GM12892 (cell line): ENCODE measurements at regions not wholly inside any gene's neighbourhood (a gene's known extent, or its start where the extent isn't known, plus 50 kb on each side); places are given as distances from the start of the nearest gene placed in this dataset.

Experiments
- DNase-seq: peaks from one replicate; pipeline ENCODE4 v3.0.0; 2011; ENCODE audit not compliant: insufficient read length
- FAIRE-seq: peaks from 2 replicates; lab custom pipeline; 2011; peaks lifted over from hg19 to GRCh38; lab: Jason Lieb, UNC
- POLR2A ChIP-seq: IDR thresholded peaks from 2 replicates; pipeline ENCODE4 v1.6.1; 2011; ENCODE audit warnings: low read depth, low read length, control low read depth
- POLR2AphosphoS5 ChIP-seq: IDR thresholded peaks from 2 replicates; pipeline ENCODE4 v1.6.1; 2011; ENCODE audit warnings: low read depth, low read length, control low read depth
- TAF1 ChIP-seq: IDR thresholded peaks from 2 replicates; pipeline ENCODE4 v1.6.1; 2011; ENCODE audit warnings: low read depth, mild to moderate bottlenecking, control low read depth, low read length, borderline replicate concordance

DNA sequence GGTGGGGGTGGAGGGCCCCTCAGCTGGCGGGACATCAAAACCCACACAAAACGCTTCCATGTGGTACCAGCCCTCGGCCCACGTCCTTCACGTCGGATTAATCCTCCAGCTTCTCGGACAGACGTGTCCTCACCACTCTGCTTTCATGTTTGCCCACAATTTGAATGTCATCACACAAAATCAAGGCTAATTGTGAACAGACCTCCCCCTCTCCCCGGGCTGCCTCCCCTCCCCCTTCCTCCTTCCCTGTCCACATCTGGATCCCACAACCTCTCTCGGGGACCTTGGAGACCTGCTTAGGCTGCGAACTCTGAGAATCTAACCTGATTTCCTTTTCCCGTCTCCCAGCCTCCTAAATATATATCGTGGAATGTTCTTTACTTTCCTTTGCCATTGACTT lies 262.9 kb downstream of the MN1 start:
- FAIRE-seq = no peak
- no peak for DNase-seq

DNA sequence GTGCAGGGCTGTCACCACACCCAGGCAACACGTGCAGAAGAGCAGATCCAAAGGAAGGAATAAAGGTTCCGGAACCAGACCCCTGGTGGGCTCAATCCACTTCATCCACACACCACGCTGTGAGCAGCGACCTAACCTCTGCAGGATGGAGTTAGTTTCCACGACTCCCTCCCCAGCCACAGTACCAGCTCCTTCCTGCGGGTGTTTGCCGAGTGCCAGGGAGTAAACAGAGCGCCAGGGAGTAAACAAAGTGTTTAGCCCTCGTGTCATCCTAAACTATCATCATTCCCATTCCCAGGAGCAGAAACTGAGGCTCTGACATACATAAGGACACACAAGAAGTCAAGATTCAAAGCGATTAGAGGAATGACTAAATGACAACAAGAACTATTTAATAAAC lies 261.3 kb downstream of the MN1 start:
- FAIRE-seq (no peak), DNase-seq (no peak)
- TF ChIP-seq TAF1 (no peak), POLR2AphosphoS5 (no peak), POLR2A (no peak)

More for the DNA sequence above, 262.9 kb downstream of the MN1 start:
- TF ChIP-seq POLR2A (no peak), TAF1 (no peak), POLR2AphosphoS5 (no peak)

DNA sequence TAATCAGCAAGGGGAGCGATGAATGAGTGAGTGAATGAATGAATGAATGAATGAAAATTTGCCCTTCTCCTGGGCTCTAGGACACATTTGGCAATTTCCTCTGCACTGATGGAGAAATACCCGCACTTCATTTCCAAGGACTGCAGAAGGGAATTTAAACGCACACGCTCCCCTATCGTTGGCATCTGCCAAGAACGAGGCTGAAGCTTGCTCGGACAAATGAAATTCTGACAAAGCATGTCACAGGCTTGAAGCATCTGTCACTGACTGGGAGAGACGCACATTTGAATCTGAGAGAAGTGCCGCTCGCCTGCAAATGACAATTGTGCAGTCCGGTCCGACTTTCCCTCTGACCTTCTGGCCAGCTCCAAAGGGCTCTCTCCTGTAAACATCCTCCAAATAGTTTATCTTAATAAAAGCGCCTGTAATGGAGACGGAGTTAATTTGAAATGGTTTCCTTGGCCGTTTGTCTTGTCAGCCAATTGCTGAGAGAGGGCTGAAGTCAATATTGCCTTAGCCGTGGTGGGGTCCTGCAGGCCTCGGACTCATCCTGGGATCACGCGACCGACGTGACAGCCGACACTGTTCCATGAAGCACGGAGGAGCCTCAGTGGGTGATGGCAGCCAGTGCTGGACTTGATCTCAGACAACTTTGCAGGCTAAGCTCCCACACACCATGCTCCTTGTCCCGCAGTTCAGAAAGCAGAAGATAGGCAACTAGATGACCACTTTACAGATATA lies 260.7 kb downstream of the MN1 start:
- no peak for TF ChIP-seq POLR2A
- no peak for DNase-seq
- FAIRE-seq = no peak

DNA sequence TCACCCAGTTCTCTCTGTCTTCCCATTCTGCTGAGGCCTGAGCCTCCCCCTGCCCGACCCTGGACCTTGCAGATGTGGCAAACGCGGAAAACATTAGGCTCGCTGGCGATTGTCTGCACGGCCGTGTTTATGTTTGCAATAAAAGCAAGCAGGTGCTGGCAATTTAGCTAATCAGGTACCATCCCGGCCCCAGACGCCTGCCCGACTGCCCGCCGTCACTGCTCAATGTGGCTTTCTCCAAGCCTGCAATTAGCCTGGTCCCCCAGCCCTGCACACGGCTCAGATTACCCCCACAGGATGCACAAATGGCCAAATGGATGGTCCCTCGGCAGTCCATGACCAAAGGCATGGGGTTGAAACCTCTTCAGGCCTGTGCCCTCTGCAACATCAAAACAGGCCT lies 259.7 kb downstream of the MN1 start:
- no peak for FAIRE-seq
- TF ChIP-seq POLR2A (no peak), POLR2AphosphoS5 (no peak), TAF1 (no peak)
- DNase-seq = no peak

DNA sequence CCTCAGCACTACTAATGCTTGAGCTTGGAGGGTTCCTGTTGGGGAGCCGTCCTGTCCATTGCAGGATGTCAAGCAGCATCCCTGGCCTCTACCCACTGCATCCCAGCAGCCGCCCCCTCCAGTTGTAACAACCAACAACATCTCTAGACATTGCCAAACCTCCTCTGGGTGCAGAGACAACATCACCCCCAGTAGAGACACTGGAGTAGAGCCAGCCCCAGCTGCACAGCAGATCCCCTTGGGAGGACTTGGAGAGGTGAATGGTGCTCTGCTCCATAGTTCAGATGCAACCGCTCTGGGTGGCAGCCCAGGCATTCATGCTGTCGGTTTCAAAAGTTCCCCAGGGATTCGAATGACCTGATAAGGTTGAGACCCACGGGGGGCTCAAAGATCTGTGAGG lies 259.0 kb downstream of the MN1 start:
- FAIRE-seq = no peak

DNA sequence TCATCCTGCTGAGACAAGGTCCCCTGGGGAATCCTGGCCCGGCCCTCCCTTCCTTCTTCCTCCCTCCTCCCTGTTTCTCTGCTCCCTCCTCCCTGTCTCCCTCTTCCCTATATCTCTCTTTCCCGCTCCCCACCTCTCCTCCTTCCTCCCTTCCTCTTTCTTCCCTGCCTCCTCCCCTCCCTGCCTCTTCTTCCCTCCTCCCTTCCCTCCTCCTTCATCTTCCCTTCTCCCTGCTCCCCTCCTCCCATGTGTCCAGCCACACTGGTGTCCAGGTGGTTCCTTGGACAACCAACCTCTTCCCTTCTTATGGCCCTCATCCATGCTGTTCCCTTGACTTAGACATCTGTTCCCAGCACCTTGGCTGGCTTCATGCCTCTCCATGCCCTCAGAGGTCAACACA lies 258.1 kb downstream of the MN1 start:
- no peak for TF ChIP-seq TAF1
- no peak for TF ChIP-seq POLR2AphosphoS5
- TF ChIP-seq POLR2A = no peak
- no peak for FAIRE-seq
- DNase-seq = no peak

More for the DNA sequence above, 259.0 kb downstream of the MN1 start:
- TF ChIP-seq POLR2A = no peak
- TF ChIP-seq TAF1 = no peak
- TF ChIP-seq POLR2AphosphoS5 = no peak
- no peak for DNase-seq

DNA sequence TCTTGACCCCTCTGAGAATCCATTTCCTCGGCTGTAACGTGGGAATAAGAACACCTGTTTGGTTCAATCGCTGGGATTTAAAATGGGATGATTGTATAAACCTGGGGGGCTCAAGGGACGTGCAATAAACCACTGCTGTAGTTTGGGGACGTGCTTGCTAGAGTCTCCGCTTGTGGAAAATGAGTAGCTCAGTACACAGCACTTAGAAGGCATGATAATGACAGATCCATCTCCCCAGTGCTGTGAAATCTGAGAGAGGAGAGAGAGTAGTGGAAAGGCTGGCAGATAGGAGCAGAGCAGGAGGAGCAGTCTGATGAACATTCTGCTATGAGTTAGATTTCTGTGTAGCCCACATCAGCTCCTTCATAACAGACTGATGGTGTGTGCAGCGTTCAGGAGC lies 256.5 kb downstream of the MN1 start:
- DNase-seq (no peak), FAIRE-seq (no peak)
- no peak for TF ChIP-seq POLR2A

DNA sequence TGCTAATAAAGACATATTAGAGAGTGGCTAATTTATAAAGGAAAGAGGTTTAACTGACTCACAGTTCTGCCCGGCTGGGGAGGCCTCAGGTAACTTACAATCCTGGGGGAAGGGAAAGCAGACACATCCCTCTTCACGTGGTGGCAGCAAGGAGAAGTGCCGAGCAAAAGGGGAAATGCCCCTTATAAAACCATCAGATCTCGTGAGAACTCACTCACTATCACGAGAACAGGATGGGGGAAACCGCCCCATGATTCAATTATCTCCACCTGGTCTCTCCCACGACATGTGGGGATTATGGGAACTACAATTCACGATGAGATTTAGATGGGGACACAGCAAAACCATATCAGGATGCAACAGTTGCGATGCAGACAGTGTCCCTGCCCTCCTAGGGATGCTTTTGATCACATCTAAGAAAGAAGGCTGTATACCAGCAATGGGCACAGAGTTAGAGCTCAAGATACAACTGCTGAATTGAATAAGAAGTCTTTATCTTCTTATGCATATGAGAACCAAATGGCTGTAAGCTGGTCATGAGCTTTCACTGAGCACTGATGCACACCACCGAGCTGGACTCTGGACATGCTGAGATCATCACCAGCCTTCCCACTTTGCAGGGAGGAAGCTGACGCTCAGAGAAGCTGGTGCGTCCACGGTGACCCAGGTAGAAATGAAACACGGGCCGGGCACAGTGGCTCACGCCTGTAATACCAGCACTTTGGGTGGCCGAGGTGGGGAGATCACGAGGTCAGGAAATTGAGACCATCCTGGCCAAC lies 255.2 kb downstream of the MN1 start:
- DNase-seq (no peak), FAIRE-seq (no peak)
- TF ChIP-seq TAF1 (no peak), POLR2AphosphoS5 (no peak), POLR2A (no peak)

DNA sequence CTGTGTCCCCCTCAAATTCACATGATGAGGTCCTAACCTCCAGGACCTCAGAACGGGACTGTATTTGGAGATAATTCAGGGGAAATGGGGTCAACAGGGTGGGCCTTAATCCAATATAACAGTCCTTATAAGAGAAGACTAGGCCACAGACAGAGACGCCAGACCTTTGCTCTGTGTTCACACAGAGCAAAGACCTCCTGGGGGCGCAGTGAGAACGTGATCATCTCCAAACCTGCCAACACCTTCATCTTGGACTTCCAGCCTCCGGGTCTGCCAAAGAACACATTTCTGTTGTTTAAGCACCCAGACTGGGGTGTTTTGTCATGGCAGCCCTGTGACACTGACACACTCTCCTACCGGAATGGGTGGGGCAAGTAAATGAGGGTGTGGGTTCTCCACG lies 250.2 kb downstream of the MN1 start:
- no peak for DNase-seq
- FAIRE-seq = no peak
- TF ChIP-seq TAF1 (no peak), POLR2A (no peak), POLR2AphosphoS5 (no peak)

DNA sequence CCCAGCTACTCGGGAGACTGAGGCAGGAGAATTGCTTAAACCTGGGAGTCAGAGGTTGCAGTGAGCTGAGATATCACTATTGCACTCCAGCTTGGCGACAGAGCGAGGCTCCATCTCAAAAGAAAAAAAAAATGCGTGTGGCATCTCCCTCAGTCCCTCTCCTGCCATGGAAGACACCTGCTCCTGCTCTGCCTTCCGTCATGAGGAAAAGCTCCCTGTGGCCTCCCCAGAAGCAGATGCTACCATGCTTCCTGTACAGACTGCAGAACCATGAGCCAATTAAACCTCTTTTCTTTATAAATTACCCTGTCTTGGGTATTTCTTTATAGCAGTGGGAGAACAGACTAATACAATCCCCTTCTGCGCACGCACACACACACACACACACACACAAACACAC lies 249.4 kb downstream of the MN1 start:
- TF ChIP-seq POLR2A = no peak
- TF ChIP-seq TAF1 = no peak
- no peak for TF ChIP-seq POLR2AphosphoS5
- DNase-seq = no peak
- FAIRE-seq = no peak

DNA sequence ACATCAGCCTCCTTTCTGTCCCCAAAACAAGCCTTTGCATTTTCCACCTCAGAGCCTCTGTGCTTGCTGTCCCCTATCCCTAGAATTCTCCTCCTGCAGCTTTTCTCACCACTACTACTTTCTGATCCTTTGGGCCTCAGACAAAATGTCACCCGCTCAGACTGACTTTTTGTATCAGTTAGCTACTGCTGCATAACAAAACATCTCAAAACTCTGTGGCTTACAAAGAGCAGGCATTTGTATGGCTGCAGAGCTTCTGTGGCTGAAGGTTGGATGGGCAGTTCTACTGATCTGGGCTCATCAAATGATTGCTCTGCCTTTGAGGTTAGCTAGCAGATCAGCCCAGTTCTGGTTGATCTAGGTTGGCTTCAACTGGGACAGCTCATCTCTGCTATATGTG lies 248.7 kb downstream of the MN1 start:
- TF ChIP-seq POLR2AphosphoS5 (no peak), TAF1 (no peak), POLR2A (no peak)
- FAIRE-seq (no peak), DNase-seq (no peak)

DNA sequence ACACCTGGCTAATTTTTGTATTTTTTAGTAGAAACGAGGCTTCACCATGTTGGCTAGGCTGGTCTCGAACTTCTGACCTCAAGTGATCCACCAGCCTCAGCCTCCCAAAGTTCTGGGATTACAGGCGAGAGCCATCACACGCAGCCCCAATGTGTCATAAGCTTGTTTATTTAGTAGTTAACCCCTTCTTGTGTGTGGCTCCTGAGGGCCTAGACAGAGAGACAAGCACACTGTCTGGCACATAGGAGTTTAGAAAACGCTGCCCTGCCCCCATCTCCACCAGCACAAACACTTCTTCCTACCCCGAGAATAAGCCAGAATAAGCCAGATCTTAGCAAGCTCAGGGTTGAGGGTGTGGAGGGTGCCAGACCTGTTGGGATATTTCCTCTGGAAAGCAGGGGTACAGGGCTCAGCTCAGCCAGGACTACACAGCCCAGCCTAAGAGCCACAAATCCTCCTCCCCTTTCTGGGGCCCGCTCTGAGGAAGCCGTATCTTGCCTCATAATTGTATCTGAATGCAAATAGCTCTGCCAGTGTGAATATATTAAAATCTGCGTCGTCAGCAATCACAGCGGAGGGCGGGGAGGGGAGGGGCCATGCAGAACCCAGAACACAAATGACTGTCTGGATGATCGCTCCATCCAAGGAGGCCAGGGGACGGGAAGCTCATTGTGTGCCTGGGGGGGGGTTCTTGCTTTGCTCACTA lies 247.3 kb downstream of the MN1 start:
- FAIRE-seq (no peak), DNase-seq (no peak)

More for the DNA sequence above, 247.3 kb downstream of the MN1 start:
- no peak for TF ChIP-seq POLR2AphosphoS5
- TF ChIP-seq POLR2A = no peak
- TF ChIP-seq TAF1 = no peak
